Neural progenitor cell (in vitro differentiated cells): ENCODE measurements at regions not wholly inside any gene's neighbourhood (a gene's known extent, or its start where the extent isn't known, plus 50 kb on each side); places are given as distances from the start of the nearest gene placed in this dataset.

ENCODE experiments used
- EZH2phosphoT487 ChIP-seq: fragments of 200-600 bp; sonication (generic); IDR thresholded peaks from 2 replicates; pipeline ENCODE4 v1.6.1; 2017; ENCODE audit warnings: antibody characterized with exemption
- TF ChIP-seq, protein P1 (sequence below): fragments of 200-600 bp; sonication (generic); IDR thresholded peaks from 2 replicates; pipeline ENCODE4 v1.5.1; 2017; ENCODE audit warnings: antibody characterized with exemption, mild to moderate bottlenecking

DNA sequence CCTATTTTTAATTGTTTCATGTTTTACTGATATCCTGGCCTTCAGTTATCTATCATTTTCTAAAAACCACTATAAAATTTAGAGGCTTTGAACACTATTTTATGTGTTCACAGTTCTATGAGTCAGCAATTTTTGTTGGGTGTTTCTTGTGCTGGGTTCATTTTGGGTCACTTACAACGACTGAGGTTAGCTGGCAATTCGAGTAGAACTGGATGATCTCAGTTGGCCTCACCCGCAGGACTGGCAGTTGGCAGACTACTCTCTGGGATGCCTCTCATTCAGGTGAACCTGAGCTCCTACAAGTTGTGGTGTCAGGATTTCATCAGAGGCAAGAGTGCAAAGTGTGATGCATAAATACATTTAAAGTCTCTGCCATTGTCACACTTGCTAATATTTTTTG lies 151.0 kb upstream of the PAPPA start:
- TF ChIP-seq EZH2phosphoT487: no peak
- TF ChIP-seq, protein P1, sequence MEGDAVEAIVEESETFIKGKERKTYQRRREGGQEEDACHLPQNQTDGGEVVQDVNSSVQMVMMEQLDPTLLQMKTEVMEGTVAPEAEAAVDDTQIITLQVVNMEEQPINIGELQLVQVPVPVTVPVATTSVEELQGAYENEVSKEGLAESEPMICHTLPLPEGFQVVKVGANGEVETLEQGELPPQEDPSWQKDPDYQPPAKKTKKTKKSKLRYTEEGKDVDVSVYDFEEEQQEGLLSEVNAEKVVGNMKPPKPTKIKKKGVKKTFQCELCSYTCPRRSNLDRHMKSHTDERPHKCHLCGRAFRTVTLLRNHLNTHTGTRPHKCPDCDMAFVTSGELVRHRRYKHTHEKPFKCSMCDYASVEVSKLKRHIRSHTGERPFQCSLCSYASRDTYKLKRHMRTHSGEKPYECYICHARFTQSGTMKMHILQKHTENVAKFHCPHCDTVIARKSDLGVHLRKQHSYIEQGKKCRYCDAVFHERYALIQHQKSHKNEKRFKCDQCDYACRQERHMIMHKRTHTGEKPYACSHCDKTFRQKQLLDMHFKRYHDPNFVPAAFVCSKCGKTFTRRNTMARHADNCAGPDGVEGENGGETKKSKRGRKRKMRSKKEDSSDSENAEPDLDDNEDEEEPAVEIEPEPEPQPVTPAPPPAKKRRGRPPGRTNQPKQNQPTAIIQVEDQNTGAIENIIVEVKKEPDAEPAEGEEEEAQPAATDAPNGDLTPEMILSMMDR: no peak
